Adrenal gland (tissue), 9 donors: ENCODE measurements at regions not wholly inside any gene's neighbourhood (a gene's known extent, or its start where the extent isn't known, plus 50 kb on each side); places are given as distances from the start of the nearest gene placed in this dataset.

Experiments used
- DNase-seq, 7 donors: peaks; one replicate each; pipeline ENCODE4 v3.0.0-alpha.2; 2019 to 2020
- H3K27ac ChIP-seq, 5 donors: fragments of 200-600 bp; sonication (generic) in 4 of 5; 1 replicate in 3 of 5; 2 replicates in 2 of 5; pipeline versions ENCODE4 v1.5.1 to v1.8.0; 2016 to 2020; ENCODE audit warnings: mild to moderate bottlenecking in 1 of 5
- H3K27me3 ChIP-seq: fragments of 200-600 bp; 2 replicates; pipeline ENCODE4 v1.8.0; 2021
- H3K36me3 ChIP-seq, 2 donors: fragments of 200-600 bp; replicated peaks in 1 of 2; 1 replicate in 1 of 2; 2 replicates in 1 of 2; pipeline versions ENCODE4 v1.5.1 to v1.8.0; 2018 to 2022
- H3K4me1 ChIP-seq, 2 donors: fragments of 200-600 bp; replicated peaks in 1 of 2; 1 replicate in 1 of 2; 2 replicates in 1 of 2; pipeline versions ENCODE4 v1.5.1 to v1.8.0; 2018 to 2021
- H3K4me3 ChIP-seq, 4 donors: fragments of 200-600 bp; sonication (generic) in 3 of 4; one replicate each; pipeline ENCODE4 v1.5.1; 2016 to 2018
- H3K9me3 ChIP-seq, 3 donors: fragments of 200-600 bp; sonication (generic) in 1 of 3; replicated peaks in 1 of 3; 1 replicate in 2 of 3; 2 replicates in 1 of 3; pipeline versions ENCODE4 v1.5.1 to v1.8.0; 2016 to 2021
- POLR2A ChIP-seq, 2 donors: fragments of 450-650 bp; IDR thresholded peaks; one replicate each; pipeline ENCODE4 v1.6.1; 2017; ENCODE audit warnings: antibody characterized with exemption in 2 of 2, mild to moderate bottlenecking in 2 of 2, moderate library complexity in 1 of 2
- WGBS, 4 donors: extraction: QIAGEN DNeasy Blood & Tissue Kit in 2 of 4; methylation state at CpG; one replicate each; pipeline versions ENCODE4 v1.1.5 to v1.1.7; 2013 to 2017; 5-methylcytosine and 5-hydroxymethylcytosine counted together
- intact Hi-C, 2 donors: fragments of 100-400 bp; cut with DNase I; formaldehyde crosslinking; loops; one replicate each; pipeline versions ENCODE4 v1.14.1 to v1.15.0; 2022 to 2023
- TF ChIP-seq, protein P1 (sequence below), 6 experiments: fragments of 450-650 bp in 4 of 6; fragments of 200-600 bp in 2 of 6; sonication (generic) in 1 of 6; IDR thresholded peaks; 1 replicate in 5 of 6; 2 replicates in 1 of 6; pipeline versions ENCODE4 v1.5.1 to v1.8.0; 2016 to 2021; ENCODE audit warnings: antibody characterized with exemption in 6 of 6, mild to moderate bottlenecking in 2 of 6, moderate library complexity in 1 of 6
- donor health status: healthy with polysubstance abuse.
- donor health status: Bipolar disorder and iron deficiency.
- donor health status: DM: yes; HTN: yes; CAD: no.
- donor health status: DM: no; HTN: no; CAD: no.
- donor health status: DM: no; HTN: no; CAD: no.

DNA sequence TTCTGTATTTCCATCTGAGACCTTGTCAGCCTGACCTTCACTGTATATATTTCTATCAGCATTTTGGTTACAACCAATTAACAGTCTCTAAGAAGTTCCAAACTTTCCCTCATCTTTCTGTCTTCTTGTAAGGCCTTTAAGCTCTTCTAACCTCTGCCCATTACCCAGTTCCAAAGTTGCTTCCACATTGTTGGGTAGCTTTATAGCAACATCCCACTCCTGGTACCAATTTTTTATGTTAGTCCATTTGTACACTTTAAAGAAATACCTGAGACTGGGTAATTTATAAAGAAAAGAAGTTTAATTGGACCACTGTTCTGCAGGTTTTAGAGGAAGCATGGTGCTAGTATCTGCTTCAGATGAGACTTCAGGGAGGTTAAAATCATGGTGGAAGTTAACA lies 1979.7 kb upstream of the RAG2 start:
- Histone ChIP-seq H3K4me3 (no peak overlapping the region), H3K9me3 (no peaks in the 10 kb centered on the region), H3K27ac (no peak overlapping the region), H3K4me1 (no peaks in the 10 kb centered on the region), H3K36me3 (no peaks in the 10 kb centered on the region), H3K27me3 (no peaks in the 10 kb centered on the region)
- no peak for DNase-seq
- intact Hi-C loops = no loop called here
- TF ChIP-seq, protein P1, sequence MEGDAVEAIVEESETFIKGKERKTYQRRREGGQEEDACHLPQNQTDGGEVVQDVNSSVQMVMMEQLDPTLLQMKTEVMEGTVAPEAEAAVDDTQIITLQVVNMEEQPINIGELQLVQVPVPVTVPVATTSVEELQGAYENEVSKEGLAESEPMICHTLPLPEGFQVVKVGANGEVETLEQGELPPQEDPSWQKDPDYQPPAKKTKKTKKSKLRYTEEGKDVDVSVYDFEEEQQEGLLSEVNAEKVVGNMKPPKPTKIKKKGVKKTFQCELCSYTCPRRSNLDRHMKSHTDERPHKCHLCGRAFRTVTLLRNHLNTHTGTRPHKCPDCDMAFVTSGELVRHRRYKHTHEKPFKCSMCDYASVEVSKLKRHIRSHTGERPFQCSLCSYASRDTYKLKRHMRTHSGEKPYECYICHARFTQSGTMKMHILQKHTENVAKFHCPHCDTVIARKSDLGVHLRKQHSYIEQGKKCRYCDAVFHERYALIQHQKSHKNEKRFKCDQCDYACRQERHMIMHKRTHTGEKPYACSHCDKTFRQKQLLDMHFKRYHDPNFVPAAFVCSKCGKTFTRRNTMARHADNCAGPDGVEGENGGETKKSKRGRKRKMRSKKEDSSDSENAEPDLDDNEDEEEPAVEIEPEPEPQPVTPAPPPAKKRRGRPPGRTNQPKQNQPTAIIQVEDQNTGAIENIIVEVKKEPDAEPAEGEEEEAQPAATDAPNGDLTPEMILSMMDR (IDR thresholded peaks at IDR 0.05) = no peak
- no peak for TF ChIP-seq POLR2A (IDR thresholded peaks at IDR 0.05)

GRCh38 chr11:38562562-38562961 lies 1964.5 kb upstream of the RAG2 start:
- Histone ChIP-seq H3K4me3 (no peak overlapping the region), H3K27me3 (no peaks in the 10 kb centered on the region), H3K27ac (no peak overlapping the region), H3K36me3 (no peaks in the 10 kb centered on the region), H3K4me1 (no peaks in the 10 kb centered on the region), H3K9me3 (no peaks in the 10 kb centered on the region)
- intact Hi-C loops = no loop called here
- WGBS, 4 donors = 54 to 63% (median 61%) methylated on average over 3 of the region's 3 CpGs
- TF ChIP-seq POLR2A (IDR thresholded peaks at IDR 0.05) = no peak
- TF ChIP-seq, protein P1 (IDR thresholded peaks at IDR 0.05) = no peak
- no peak for DNase-seq

DNA sequence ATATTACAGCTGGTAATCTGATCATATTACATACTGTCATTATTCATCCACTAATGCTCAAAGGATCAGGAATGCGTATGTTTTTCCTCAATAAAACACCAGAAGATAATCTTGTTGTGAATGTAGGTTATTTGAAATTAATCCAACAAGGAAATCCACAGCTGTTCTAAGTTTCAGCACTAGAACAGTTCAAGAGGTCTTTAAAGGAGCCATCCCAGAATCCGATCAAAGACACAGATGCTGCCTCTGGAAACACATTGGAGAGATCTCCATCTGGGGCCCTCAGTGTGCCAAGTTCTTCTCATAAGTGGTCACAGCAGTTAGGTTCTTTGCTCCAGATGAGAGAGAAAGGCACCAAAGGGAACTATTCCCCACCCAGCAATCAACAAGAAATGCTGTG lies 1955.1 kb upstream of the RAG2 start:
- DNase-seq = no peak
- Histone ChIP-seq H3K4me1 (no peaks in the 10 kb centered on the region), H3K4me3 (no peak overlapping the region), H3K9me3 (no peaks in the 10 kb centered on the region), H3K27me3 (no peaks in the 10 kb centered on the region), H3K36me3 (no peaks in the 10 kb centered on the region), H3K27ac (no peak overlapping the region)
- intact Hi-C loops = no loop called here
- no peak for TF ChIP-seq POLR2A (IDR thresholded peaks at IDR 0.05)
- TF ChIP-seq, protein P1 (IDR thresholded peaks at IDR 0.05) = no peak
- 56 to 81% (median 75%) methylated on average over 2 of the region's 2 CpGs for WGBS, 4 donors

DNA sequence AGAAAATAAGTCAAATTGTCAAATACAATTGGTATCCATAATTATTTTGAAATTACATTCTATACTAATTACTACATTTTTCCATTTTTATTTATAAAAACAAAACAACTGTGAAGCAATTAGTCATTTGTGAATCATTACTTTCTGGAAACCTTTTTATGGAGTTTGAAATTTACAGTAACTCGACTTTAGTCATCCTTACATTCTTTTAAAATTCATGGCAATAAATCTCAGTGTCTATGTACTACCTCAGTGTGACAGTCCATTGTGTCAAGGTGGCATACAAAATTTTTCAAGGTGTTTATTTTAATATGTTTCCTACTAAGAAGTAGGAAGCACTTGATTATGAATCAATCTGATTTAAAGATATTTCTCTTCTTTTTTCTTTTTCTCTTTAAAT lies 1949.4 kb upstream of the RAG2 start:
- no peaks in the 10 kb centered on the region for H3K36me3 ChIP-seq
- no peak for DNase-seq
- no peak for TF ChIP-seq POLR2A (IDR thresholded peaks at IDR 0.05)
- TF ChIP-seq, protein P1 (IDR thresholded peaks at IDR 0.05) = no peak
- intact Hi-C loops = no loop called here
- H3K27ac ChIP-seq = no peak overlapping the region
- WGBS, 4 donors = 38 to 52% (median 47%) methylated on average over 1 of the region's 1 CpG
- H3K4me3 ChIP-seq = no peak overlapping the region
- peaks cover 0 to 13% of the 10 kb centered on the region in 2 donors for H3K4me1 ChIP-seq
- no peaks in the 10 kb centered on the region for H3K9me3 ChIP-seq
- no peaks in the 10 kb centered on the region for H3K27me3 ChIP-seq
